Astrocyte (in vitro differentiated cells and primary cell): ENCODE measurements at regions not wholly inside any gene's neighbourhood (a gene's known extent, or its start where the extent isn't known, plus 50 kb on each side); places are given as distances from the start of the nearest gene placed in this dataset.

Experiments
- DNase-seq: peaks from one replicate; pipeline ENCODE4 v3.0.0-alpha.2; 2010; ENCODE audit warnings: low read depth
- FAIRE-seq: peaks from 2 replicates; lab custom pipeline; 2011; peaks lifted over from hg19 to GRCh38; lab: Jason Lieb, UNC
- H2AFZ ChIP-seq: 2 replicates; pipeline ENCODE4 v1.6.0; 2012; ENCODE audit warnings: low read depth, low read length, inconsistent platforms
- H3K27ac ChIP-seq: 2 replicates; pipeline ENCODE4 v1.5.1; 2011; ENCODE audit warnings: low read depth, low read length, inconsistent platforms
- H3K27me3 ChIP-seq: 2 replicates; pipeline ENCODE4 v1.6.0; 2011; ENCODE audit warnings: low read length, inconsistent platforms; ENCODE audit not compliant: insufficient read depth
- H3K36me3 ChIP-seq: 2 replicates; pipeline ENCODE4 v1.5.1; 2011; ENCODE audit warnings: low read length, inconsistent platforms; ENCODE audit not compliant: insufficient read depth
- H3K4me1 ChIP-seq: 2 replicates; pipeline ENCODE4 v1.5.1; 2011; ENCODE audit warnings: low read length, inconsistent platforms; ENCODE audit not compliant: insufficient read depth
- H3K4me2 ChIP-seq: 2 replicates; pipeline ENCODE4 v1.6.0; 2012; ENCODE audit warnings: low read length, inconsistent platforms
- H3K4me3 ChIP-seq: 2 replicates; pipeline ENCODE4 v1.5.1; 2011; ENCODE audit warnings: low read depth, mild to moderate bottlenecking, low read length, inconsistent platforms; ENCODE audit not compliant: insufficient read depth
- H3K79me2 ChIP-seq: 2 replicates; pipeline ENCODE4 v1.6.0; 2012; ENCODE audit warnings: mild to moderate bottlenecking, low read length, inconsistent platforms; ENCODE audit not compliant: insufficient read depth
- H3K9ac ChIP-seq: 2 replicates; pipeline ENCODE4 v1.6.0; 2012; ENCODE audit warnings: mild to moderate bottlenecking, low read length, inconsistent platforms
- H3K9me3 ChIP-seq: 2 replicates; pipeline ENCODE4 v1.5.1; 2012; ENCODE audit warnings: low read depth, mild to moderate bottlenecking, low read length, inconsistent platforms; ENCODE audit not compliant: insufficient read depth
- H4K20me1 ChIP-seq: 2 replicates; pipeline ENCODE4 v1.6.0; 2012; ENCODE audit warnings: low read length, inconsistent platforms; ENCODE audit not compliant: insufficient read depth
- H3K27ac Mint-ChIP-seq: one replicate; pipeline ENCODE4 v1.8.0; 2021; ENCODE audit warnings: mild to moderate bottlenecking, mixed read lengths; ENCODE audit not compliant: unreplicated experiment
- H3K27me3 Mint-ChIP-seq: one replicate; pipeline ENCODE4 v1.8.0; 2021; ENCODE audit warnings: low read depth, mixed read lengths; ENCODE audit not compliant: unreplicated experiment
- H3K36me3 Mint-ChIP-seq: one replicate; pipeline ENCODE4 v1.8.0; 2021; ENCODE audit warnings: low read depth, mixed read lengths; ENCODE audit not compliant: unreplicated experiment
- H3K4me1 Mint-ChIP-seq: one replicate; pipeline ENCODE4 v1.8.0; 2021; ENCODE audit warnings: low read depth, mixed read lengths; ENCODE audit not compliant: unreplicated experiment
- H3K4me3 Mint-ChIP-seq: one replicate; pipeline ENCODE4 v1.8.0; 2021; ENCODE audit warnings: mild to moderate bottlenecking, moderate library complexity, mixed read lengths; ENCODE audit not compliant: unreplicated experiment
- H3K9me3 Mint-ChIP-seq: one replicate; pipeline ENCODE4 v1.8.0; 2021; ENCODE audit warnings: mild to moderate bottlenecking, mixed read lengths; ENCODE audit not compliant: unreplicated experiment
- EZH2 ChIP-seq: IDR thresholded peaks from 2 replicates; pipeline ENCODE4 v1.6.1; 2012; ENCODE audit warnings: mild to moderate bottlenecking, low read length, inconsistent platforms; ENCODE audit not compliant: insufficient read depth
- TF ChIP-seq, protein P1 (sequence below): IDR thresholded peaks from 2 replicates; pipeline ENCODE4 v1.5.1; 2011; ENCODE audit warnings: low read depth, mild to moderate bottlenecking, inconsistent platforms, low read length, moderate library complexity; ENCODE audit not compliant: insufficient read depth

DNA sequence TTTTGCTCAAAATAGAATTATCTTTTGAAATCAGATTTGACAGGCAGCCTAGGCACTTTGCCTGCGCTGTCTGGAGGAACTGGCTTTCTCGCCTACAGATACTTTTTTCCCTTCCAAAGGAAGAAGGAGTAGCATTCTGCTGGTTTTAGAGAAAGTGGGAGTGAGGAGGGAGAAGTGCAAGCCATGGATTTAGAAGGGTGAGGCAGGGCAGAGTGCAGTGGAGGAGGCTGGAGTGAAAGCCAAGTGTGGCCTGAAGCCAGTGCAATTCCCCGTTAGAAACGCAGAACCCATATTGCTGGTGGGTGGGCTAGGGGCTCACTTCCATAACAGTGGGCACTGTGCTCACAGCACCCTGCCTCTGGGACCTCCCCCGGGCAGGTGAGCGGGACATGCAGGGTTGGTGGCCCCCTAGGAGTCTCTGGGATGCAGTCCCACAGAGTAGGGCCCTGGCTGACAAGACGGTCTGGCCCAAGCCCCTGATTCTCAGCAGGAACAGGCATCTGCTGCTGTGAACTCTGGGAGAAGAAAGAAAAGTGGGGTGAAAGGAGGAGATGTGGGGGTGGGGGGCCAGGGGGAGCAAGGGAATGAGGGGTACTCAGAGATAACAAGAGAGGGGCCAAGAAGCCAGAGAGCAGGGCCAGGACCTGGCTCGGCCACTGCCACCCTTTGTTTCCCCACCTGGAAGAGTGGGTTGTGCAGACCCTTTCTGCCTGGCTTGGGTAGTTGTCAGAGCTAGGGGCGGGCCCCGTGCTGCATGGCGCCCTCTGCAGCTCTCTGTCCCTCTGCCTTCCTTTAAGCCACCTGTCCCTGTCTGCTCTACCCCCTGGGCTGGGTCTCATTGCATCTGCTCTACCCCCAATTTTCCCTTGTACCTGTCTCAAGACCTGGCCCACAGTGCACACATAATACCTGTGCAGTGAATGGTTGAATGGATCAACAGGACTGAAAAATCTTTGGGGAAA, 273.5 kb upstream of the HS6ST1 start:
- Mint-ChIP-seq H3K36me3 (no peaks in the 10 kb centered on the region), H3K4me3 (no peak overlapping the region), H3K4me1 (peaks cover 1% of the 10 kb centered on the region), H3K27ac (no peak overlapping the region), H3K27me3 (peaks cover 35% of the 10 kb centered on the region), H3K9me3 (peaks cover 2% of the 10 kb centered on the region)
- no peak overlapping the region for H3K9ac ChIP-seq
- no peak overlapping the region for H2AFZ ChIP-seq
- H3K4me3 ChIP-seq = no peak overlapping the region
- FAIRE-seq = no peak
- no peaks in the 10 kb centered on the region for H4K20me1 ChIP-seq
- no peak overlapping the region for H3K4me2 ChIP-seq
- no peaks in the 10 kb centered on the region for H3K9me3 ChIP-seq
- no peak for DNase-seq
- no peaks in the 10 kb centered on the region for H3K27me3 ChIP-seq
- no peaks in the 10 kb centered on the region for H3K4me1 ChIP-seq
- TF ChIP-seq, protein P1, sequence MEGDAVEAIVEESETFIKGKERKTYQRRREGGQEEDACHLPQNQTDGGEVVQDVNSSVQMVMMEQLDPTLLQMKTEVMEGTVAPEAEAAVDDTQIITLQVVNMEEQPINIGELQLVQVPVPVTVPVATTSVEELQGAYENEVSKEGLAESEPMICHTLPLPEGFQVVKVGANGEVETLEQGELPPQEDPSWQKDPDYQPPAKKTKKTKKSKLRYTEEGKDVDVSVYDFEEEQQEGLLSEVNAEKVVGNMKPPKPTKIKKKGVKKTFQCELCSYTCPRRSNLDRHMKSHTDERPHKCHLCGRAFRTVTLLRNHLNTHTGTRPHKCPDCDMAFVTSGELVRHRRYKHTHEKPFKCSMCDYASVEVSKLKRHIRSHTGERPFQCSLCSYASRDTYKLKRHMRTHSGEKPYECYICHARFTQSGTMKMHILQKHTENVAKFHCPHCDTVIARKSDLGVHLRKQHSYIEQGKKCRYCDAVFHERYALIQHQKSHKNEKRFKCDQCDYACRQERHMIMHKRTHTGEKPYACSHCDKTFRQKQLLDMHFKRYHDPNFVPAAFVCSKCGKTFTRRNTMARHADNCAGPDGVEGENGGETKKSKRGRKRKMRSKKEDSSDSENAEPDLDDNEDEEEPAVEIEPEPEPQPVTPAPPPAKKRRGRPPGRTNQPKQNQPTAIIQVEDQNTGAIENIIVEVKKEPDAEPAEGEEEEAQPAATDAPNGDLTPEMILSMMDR = no peak
- TF ChIP-seq EZH2 = no peak
- no peaks in the 10 kb centered on the region for H3K79me2 ChIP-seq
- H3K27ac ChIP-seq = no peak overlapping the region
- H3K36me3 ChIP-seq = no peaks in the 10 kb centered on the region

DNA sequence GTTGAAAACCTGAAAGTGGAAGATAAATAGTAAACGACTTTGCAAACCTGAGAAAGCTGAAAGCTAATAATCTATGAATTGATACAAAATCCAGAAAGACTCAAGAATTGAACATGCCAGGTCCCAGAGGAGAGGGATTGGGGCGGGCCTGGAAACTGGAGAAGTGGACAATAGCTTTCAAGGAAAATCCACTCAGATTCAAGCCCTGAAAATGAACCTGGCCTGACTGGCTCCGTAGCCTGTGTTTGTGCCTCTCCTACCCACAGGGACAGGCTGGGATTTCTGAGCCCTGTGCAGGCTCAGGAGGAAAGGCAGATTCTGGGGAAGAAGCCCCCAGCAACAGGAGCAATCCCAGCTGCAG, 274.8 kb upstream of the HS6ST1 start:
- no peaks in the 10 kb centered on the region for H3K4me1 ChIP-seq
- H2AFZ ChIP-seq = no peak overlapping the region
- TF ChIP-seq, protein P1 = no peak
- no peak for TF ChIP-seq EZH2
- peaks cover 35% of the 10 kb centered on the region for H3K27me3 Mint-ChIP-seq
- H3K36me3 Mint-ChIP-seq = no peaks in the 10 kb centered on the region
- H4K20me1 ChIP-seq = no peaks in the 10 kb centered on the region
- no peak overlapping the region for H3K27ac ChIP-seq
- no peak overlapping the region for H3K9ac ChIP-seq
- H3K4me1 Mint-ChIP-seq = peaks cover 1% of the 10 kb centered on the region
- DNase-seq = no peak
- peaks cover 2% of the 10 kb centered on the region for H3K9me3 Mint-ChIP-seq
- no peaks in the 10 kb centered on the region for H3K36me3 ChIP-seq
- FAIRE-seq = no peak
- H3K4me3 Mint-ChIP-seq = no peak overlapping the region
- H3K27ac Mint-ChIP-seq = no peak overlapping the region
- H3K4me2 ChIP-seq = no peak overlapping the region
- no peak overlapping the region for H3K4me3 ChIP-seq
- no peaks in the 10 kb centered on the region for H3K27me3 ChIP-seq
- H3K79me2 ChIP-seq = no peaks in the 10 kb centered on the region
- H3K9me3 ChIP-seq = no peaks in the 10 kb centered on the region
